H9 (cell line): ENCODE measurements at regions not wholly inside any gene's neighbourhood (a gene's known extent, or its start where the extent isn't known, plus 50 kb on each side); places are given as distances from the start of the nearest gene placed in this dataset.

Experiments
- DNase-seq: peaks from one replicate; pipeline ENCODE4 v3.0.0-alpha.2; 2017
- H2AFZ ChIP-seq: one replicate; pipeline ENCODE4 v1.6.1; 2013; ENCODE audit warnings: mild to moderate bottlenecking, low read length, control low read depth, moderate library complexity
- H2AK5ac ChIP-seq: 2 replicates; pipeline ENCODE4 v1.6.1; 2013; ENCODE audit warnings: low read length, control low read depth, mixed read lengths; ENCODE audit not compliant: insufficient read length
- H2BK120ac ChIP-seq: one replicate; pipeline ENCODE4 v1.6.1; 2013; ENCODE audit warnings: low read depth, mild to moderate bottlenecking, low read length, control low read depth, inconsistent platforms; ENCODE audit not compliant: poor library complexity, severe bottlenecking
- H2BK12ac ChIP-seq: 2 replicates; pipeline ENCODE4 v1.6.1; 2013; ENCODE audit warnings: low read length, control low read depth, mixed read lengths, low read depth; ENCODE audit not compliant: insufficient read length
- H2BK15ac ChIP-seq: 2 replicates; pipeline ENCODE4 v1.6.1; 2013; ENCODE audit warnings: low read depth, low read length, control low read depth
- H2BK20ac ChIP-seq: one replicate; pipeline ENCODE4 v1.6.1; 2013; ENCODE audit warnings: low read depth, mild to moderate bottlenecking, low read length, control low read depth, inconsistent platforms; ENCODE audit not compliant: poor library complexity, severe bottlenecking
- H2BK5ac ChIP-seq: 2 replicates; pipeline ENCODE4 v1.6.1; 2013; ENCODE audit warnings: low read length, control low read depth, mixed read lengths; ENCODE audit not compliant: insufficient read length
- H3K14ac ChIP-seq: 2 replicates; pipeline ENCODE4 v1.6.1; 2013; ENCODE audit warnings: low read length, control low read depth; ENCODE audit not compliant: insufficient read depth
- H3K18ac ChIP-seq: 2 replicates; pipeline ENCODE4 v1.6.1; 2013; ENCODE audit warnings: low read depth, mild to moderate bottlenecking, mixed read lengths, low read length, control low read depth; ENCODE audit not compliant: insufficient read length
- H3K23ac ChIP-seq: 2 replicates; pipeline ENCODE4 v1.6.1; 2013; ENCODE audit warnings: low read length, control low read depth, mixed read lengths, low read depth; ENCODE audit not compliant: insufficient read length
- H3K23me2 ChIP-seq: 2 replicates; pipeline ENCODE4 v1.6.1; 2013; ENCODE audit warnings: low read depth, mild to moderate bottlenecking, mixed read lengths, low read length, control low read depth; ENCODE audit not compliant: insufficient read length, poor library complexity, severe bottlenecking
- H3K27ac ChIP-seq: 2 replicates; pipeline ENCODE4 v1.5.1; 2013; ENCODE audit warnings: low read length, control low read depth, mixed read lengths, low read depth; ENCODE audit not compliant: insufficient read length
- H3K27me3 ChIP-seq: 2 replicates; pipeline ENCODE4 v1.6.1; 2013; ENCODE audit warnings: low read length, control low read depth, inconsistent platforms; ENCODE audit not compliant: insufficient read depth
- H3K4ac ChIP-seq: 2 replicates; pipeline ENCODE4 v1.6.1; 2013; ENCODE audit warnings: low read depth, mild to moderate bottlenecking, control low read depth, inconsistent platforms, low read length, moderate library complexity
- H3K4me1 ChIP-seq: 2 replicates; pipeline ENCODE4 v1.6.1; 2013; ENCODE audit warnings: low read length, control low read depth, inconsistent platforms; ENCODE audit not compliant: insufficient read depth
- H3K4me2 ChIP-seq: 2 replicates; pipeline ENCODE4 v1.6.1; 2013; ENCODE audit warnings: low read length, control low read depth, mixed read lengths; ENCODE audit not compliant: insufficient read length, insufficient read depth
- H3K56ac ChIP-seq: 2 replicates; pipeline ENCODE4 v1.6.1; 2013; ENCODE audit warnings: low read depth, mild to moderate bottlenecking, mixed read lengths, low read length, control low read depth; ENCODE audit not compliant: insufficient read length
- H3K79me1 ChIP-seq: 2 replicates; pipeline ENCODE4 v1.6.1; 2013; ENCODE audit warnings: low read depth, mild to moderate bottlenecking, moderate library complexity, low read length, control low read depth, inconsistent platforms; ENCODE audit not compliant: insufficient read depth, poor library complexity, severe bottlenecking
- H3K79me2 ChIP-seq: 2 replicates; pipeline ENCODE4 v1.6.1; 2013; ENCODE audit warnings: low read length, control low read depth, inconsistent platforms; ENCODE audit not compliant: insufficient read depth
- H3K9ac ChIP-seq: 2 replicates; pipeline ENCODE4 v1.6.1; 2013; ENCODE audit warnings: low read length, control low read depth, mixed read lengths; ENCODE audit not compliant: insufficient read length; ENCODE audit errors: extremely low read depth
- H3K9me3 ChIP-seq: one replicate; pipeline ENCODE4 v1.6.1; 2013; ENCODE audit warnings: low read depth, low read length, inconsistent platforms; ENCODE audit not compliant: control insufficient read depth
- H3T11ph ChIP-seq: one replicate; pipeline ENCODE4 v1.6.1; 2013; ENCODE audit warnings: mild to moderate bottlenecking, low read length, control low read depth, inconsistent platforms
- H4K20me1 ChIP-seq: one replicate; pipeline ENCODE4 v1.6.1; 2013; ENCODE audit not compliant: control insufficient read depth, insufficient read length, insufficient read depth
- H4K5ac ChIP-seq: 2 replicates; pipeline ENCODE4 v1.6.1; 2013; ENCODE audit warnings: low read depth, mild to moderate bottlenecking, mixed read lengths, low read length, control low read depth; ENCODE audit not compliant: insufficient read length
- H4K8ac ChIP-seq: replicated peaks from 2 replicates; pipeline ENCODE4 v1.6.1; 2013; ENCODE audit warnings: low read length, control low read depth, mixed read lengths, low read depth; ENCODE audit not compliant: insufficient read length
- H4K91ac ChIP-seq: 2 replicates; pipeline ENCODE4 v1.6.1; 2013; ENCODE audit warnings: low read depth, mild to moderate bottlenecking, moderate library complexity, mixed read lengths, low read length, control low read depth; ENCODE audit not compliant: insufficient read length
- H3K27ac Mint-ChIP-seq, 3 experiments: 2 replicates in 2 of 3; 3 replicates in 1 of 3; pipeline ENCODE4 v1.8.0; 2020 to 2021; ENCODE audit warnings: mixed read lengths in 3 of 3, mild to moderate bottlenecking in 1 of 3, moderate library complexity in 1 of 3
- H3K27me3 Mint-ChIP-seq: 2 replicates; pipeline ENCODE4 v1.8.0; 2021; ENCODE audit warnings: low read depth, mild to moderate bottlenecking, moderate library complexity, mixed read lengths
- H3K36me3 Mint-ChIP-seq, 3 experiments: 2 replicates in 2 of 3; 3 replicates in 1 of 3; pipeline ENCODE4 v1.8.0; 2020 to 2021; ENCODE audit warnings: low read depth in 3 of 3, mixed read lengths in 3 of 3; ENCODE audit not compliant: insufficient read depth in 1 of 3
- H3K4me1 Mint-ChIP-seq, 2 experiments: 2 replicates each; pipeline ENCODE4 v1.8.0; 2020; ENCODE audit warnings: mixed read lengths in 2 of 2
- H3K4me3 Mint-ChIP-seq, 2 experiments: 2 replicates in 1 of 2; 3 replicates in 1 of 2; pipeline ENCODE4 v1.8.0; 2020 to 2021; ENCODE audit warnings: mild to moderate bottlenecking in 2 of 2, mixed read lengths in 2 of 2, moderate library complexity in 1 of 2
- H3K9me3 Mint-ChIP-seq, 2 experiments: 2 replicates in 1 of 2; 3 replicates in 1 of 2; pipeline ENCODE4 v1.8.0; 2020; ENCODE audit warnings: mild to moderate bottlenecking in 2 of 2, mixed read lengths in 2 of 2, moderate library complexity in 1 of 2
- CTCF ChIP-seq: fragments of 200-600 bp; sonication (generic); conservative IDR thresholded peaks from 3 replicates; pipeline ENCODE4 v1.8.0; 2021; ENCODE audit warnings: antibody characterized with exemption, mild to moderate bottlenecking
- WGBS: extraction: QIAGEN DNeasy Blood & Tissue Kit; methylation state at CpG from one replicate; pipeline ENCODE4 v1.1.7; 2013; ENCODE audit warnings: missing lambda C conversion rate, low lambda C conversion rate, mixed read lengths; ENCODE audit not compliant: insufficient read length; ENCODE audit errors: extremely low coverage; 5-methylcytosine and 5-hydroxymethylcytosine counted together

- TF ChIP-seq CTCF, result no peak
- Histone ChIP-seq H3K79me1 (no peaks in the 10 kb centered on the region), H2BK120ac (no peak overlapping the region), H3K14ac (no peak overlapping the region), H3K23ac (no peak overlapping the region), H3K9me3 (no peaks in the 10 kb centered on the region), H3K4me1 (no peaks in the 10 kb centered on the region), H3K4me2 (no peak overlapping the region), H2BK12ac (no peak overlapping the region), H2AK5ac (no peak overlapping the region), H3K56ac (no peak overlapping the region), H4K91ac (no peak overlapping the region), H3K18ac (no peak overlapping the region), H3K9ac (no peak overlapping the region), H4K5ac (no peak overlapping the region), H3K27ac (no peak overlapping the region), H3K79me2 (no peaks in the 10 kb centered on the region), H3K27me3 (no peaks in the 10 kb centered on the region), H4K8ac (no peak overlapping the region), H3K23me2 (no peaks in the 10 kb centered on the region), H2BK5ac (no peak overlapping the region), H3K4ac (no peak overlapping the region), H4K20me1 (no peaks in the 10 kb centered on the region), H2AFZ (no peak overlapping the region), H2BK20ac (no peak overlapping the region), H3T11ph (no peak overlapping the region), H2BK15ac (no peak overlapping the region)
- Mint-ChIP-seq H3K4me1 (no peaks in the 10 kb centered on the region), H3K27me3 (no peaks in the 10 kb centered on the region), H3K27ac (no peak overlapping the region), H3K9me3 (no peaks in the 10 kb centered on the region), H3K36me3 (no peaks in the 10 kb centered on the region), H3K4me3 (no peak overlapping the region)
- no peak for DNase-seq
- WGBS, result no CpG with 5 or more reads among the region's 1 CpG
These were observed 633.8 kb downstream of the IGSF11 start for GRCh38 chr3:118400886-118401285.
